HG03175 (cell line): ENCODE measurements at regions not wholly inside any gene's neighbourhood (a gene's known extent, or its start where the extent isn't known, plus 50 kb on each side); places are given as distances from the start of the nearest gene placed in this dataset.
A peak's percentile ranks its signal among the peaks of the same experiment; 100 is the strongest.

Source experiments
- ATAC-seq: cut with Tn5 transposase; IDR thresholded peaks from one replicate; pipeline ENCODE4 v1.9.1; 2021; ENCODE audit warnings: mild to moderate bottlenecking, moderate library complexity; ENCODE audit not compliant: unreplicated experiment

GRCh38 chr1:217009376-217009775, 286.1 kb upstream of the ESRRG start:
- ATAC-seq = no peak

DNA sequence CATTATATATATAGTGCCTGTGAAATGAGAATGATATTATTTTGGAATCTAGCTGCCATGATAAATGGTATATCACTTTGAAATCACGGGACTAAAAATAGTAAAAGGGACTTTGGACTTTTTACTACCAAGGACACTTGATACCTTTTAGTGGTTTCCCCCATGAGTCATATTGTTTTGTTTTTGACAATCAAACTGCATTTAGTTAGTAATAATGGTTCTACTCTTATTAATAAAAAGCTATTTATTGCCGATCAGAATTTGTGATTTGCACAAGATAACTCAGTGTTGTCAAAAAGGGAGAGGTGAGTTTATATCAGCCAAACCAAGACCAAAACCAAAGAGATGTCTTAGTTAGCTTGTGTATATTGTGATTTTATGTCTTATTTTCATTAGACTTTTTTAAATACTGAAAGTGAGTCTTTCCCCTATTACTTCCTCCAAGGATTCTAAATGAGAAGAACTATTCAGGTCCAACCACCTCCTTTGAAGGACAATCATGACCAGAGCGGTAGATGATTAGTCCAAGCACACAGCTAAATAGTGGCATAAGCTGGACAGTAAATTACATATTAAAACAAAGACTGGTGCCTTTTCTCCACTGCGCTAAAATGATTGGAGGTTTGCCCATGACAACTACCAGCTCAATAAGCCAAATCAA, 281.7 kb upstream of the ESRRG start:
- ATAC-seq = peak; percentile 71

- ATAC-seq = no peak
These were observed 280.1 kb upstream of the ESRRG start for GRCh38 chr1:217003355-217003754.

GRCh38 chr1:216997831-216998230, 274.6 kb upstream of the ESRRG start:
- ATAC-seq = no peak

GRCh38 chr1:216997069-216997468, 273.8 kb upstream of the ESRRG start:
- ATAC-seq = no peak

GRCh38 chr1:216984536-216984935, 261.3 kb upstream of the ESRRG start:
- no peak for ATAC-seq

GRCh38 chr1:216983823-216984222, 260.6 kb upstream of the ESRRG start:
- ATAC-seq = no peak

DNA sequence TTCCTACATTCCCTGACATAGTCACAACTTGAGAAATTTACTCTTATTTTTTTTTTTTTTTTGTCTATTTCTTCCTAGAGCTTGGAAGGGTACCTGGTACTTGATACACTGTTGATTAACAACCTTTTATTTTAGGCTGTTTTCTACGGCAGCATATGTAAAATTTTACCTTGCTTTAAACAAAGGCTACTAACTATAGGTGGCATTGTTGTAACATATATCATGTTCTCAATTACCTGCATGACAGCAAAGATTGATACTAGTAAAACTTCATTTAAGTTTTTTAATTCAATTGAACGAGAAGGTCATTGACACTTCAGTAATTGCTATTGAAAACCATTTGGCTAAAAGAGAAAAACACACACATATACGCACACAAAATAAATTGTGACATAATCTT, 238.3 kb upstream of the ESRRG start:
- ATAC-seq = no peak

- ATAC-seq = no peak
These were observed 237.5 kb upstream of the ESRRG start for GRCh38 chr1:216960716-216961115.

DNA sequence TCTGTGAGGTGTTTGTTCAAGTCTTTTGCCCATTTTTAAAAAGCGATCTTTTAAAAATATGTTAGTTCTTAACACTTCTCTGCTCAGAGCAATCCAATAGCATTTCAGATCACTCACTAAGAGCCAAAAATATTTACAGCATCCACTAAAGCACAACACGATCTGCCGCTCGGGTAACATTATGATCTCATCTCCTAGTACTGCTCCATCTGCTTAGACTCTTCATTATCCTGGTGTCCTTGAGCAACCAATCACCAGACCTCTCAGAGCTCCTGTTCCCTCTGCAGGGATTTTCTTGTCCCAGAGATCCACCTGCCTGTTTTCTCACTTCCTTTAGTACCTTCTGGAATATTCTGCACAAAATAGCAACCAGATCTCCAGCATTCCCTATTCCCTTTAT, 235.3 kb upstream of the ESRRG start:
- no peak for ATAC-seq

- no peak for ATAC-seq
These were observed 230.3 kb upstream of the ESRRG start for GRCh38 chr1:216953495-216953894.

- no peak for ATAC-seq
These were observed 229.6 kb upstream of the ESRRG start for GRCh38 chr1:216952864-216953263.

- no peak for ATAC-seq
These were observed 222.4 kb upstream of the ESRRG start for GRCh38 chr1:216945538-216946080.

DNA sequence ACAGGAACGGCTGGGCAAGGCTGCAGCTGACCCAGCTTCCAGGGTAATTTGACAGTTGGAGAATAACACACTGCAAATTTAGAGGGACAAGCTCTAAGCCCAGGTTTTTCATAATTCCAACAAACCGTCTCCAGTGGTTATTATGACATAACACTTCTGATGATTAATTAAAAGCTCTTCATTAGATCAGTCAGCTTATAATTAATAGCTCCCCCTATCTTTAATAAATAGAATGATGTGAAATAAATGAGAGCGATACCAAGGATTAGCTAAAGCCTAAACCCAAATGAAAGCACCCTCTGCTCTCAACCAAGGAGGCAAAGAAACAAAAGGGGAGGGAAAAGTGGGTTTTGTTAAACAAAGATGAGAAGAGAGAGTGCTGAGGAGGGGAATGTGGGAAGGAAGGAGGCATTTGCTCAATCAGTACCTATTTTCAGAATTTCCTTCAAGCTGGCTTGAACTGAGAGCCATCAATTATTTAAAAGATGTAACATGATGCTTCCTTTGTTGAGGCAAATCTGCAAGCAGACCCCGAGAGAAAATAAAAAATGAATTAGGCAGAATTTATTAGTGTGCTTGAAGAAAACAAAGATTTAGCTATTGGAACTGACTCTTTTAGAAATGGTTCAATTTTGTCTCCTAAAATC, 221.8 kb upstream of the ESRRG start:
- ATAC-seq = no peak

DNA sequence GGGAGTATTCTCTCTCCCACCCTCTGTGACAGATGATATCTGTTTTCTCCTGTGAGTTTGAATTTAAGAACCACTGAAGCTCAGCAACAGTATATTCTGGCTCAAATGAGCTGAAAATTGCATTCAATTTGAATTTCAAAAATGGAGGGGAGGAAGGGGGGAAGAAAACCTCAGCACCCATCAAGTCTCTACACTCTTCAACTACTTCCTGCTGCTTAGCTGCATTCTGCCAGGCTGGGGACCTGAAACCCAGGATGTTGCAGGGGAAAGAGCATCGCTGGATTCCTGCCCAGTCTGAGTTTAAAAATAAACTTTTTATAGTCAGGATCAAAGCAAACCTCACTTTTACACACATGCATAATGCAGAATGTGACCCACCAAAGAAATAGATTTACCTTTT, 214.3 kb upstream of the ESRRG start:
- ATAC-seq = no peak

DNA sequence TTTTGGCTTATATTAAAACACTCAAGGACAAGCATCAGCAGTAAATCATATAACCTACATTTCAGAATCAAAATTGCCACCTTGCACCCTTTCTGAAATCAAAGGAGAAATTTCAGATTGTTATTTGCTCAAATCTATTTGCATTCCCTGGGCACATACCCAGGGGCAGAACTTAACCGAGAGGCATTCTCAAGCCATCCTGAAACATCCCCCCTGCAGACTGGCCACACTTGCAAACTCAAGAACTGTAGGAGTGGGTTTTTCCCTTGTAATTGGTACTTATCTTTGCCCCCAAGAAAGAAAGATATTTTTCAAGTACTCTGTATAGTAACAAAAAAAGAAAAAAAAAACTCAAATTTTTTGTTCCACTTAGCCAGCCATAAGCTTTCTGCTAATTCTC, 213.6 kb upstream of the ESRRG start:
- ATAC-seq = no peak

DNA sequence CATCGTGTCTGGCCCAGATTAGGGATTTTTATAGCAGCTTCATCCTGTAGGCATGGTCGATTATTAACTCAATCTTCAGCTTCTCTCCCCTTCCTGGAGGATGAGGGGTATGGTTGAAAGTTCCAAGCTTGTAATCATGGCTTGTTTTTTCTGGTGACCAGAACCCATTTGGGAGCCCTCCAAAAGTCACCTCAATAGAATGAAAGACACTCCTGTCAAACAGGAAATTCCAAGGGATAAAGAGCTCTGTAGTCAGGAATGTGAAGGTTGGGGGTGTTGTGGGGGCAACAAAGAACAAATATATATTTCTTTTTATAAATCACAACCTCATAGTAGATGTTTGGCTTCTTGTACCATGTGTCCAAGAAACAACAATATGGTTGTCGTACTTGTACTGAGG, 212.7 kb upstream of the ESRRG start:
- no peak for ATAC-seq

- no peak for ATAC-seq
These were observed 209.2 kb upstream of the ESRRG start for GRCh38 chr1:216932424-216932823.

DNA sequence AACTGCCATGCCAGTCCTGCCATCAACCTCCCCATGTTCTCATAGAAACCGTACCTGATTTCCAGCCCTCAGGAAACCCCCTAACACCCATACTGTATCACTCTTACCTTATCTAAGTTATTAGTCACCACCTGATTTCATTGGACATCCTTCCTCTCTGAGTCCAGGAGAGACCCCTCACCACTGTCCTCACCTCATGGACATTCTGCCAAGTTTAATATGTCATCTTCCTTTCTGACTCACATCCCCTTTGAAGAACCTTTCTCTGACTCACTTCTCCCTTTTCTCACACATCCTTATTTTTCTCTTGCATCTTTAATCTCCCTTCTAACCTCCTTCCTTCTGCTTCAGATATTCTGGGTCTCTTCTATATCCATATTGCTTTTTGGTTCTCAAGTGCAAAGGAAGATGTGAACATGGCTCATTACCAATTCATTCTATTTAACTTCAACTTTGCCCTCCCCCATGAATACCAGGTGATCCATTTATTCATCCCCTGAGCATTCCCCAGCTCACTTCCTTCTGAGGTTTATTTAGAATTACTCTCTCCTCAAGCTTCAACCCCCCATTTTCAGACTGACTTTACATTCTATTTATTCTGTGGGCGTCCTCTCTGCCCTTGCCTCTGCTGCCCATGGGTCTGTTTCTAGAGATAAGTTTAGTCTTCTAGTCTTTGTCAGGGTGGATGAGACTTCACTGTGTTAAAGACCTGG, 206.8 kb upstream of the ESRRG start:
- ATAC-seq = no peak

- no peak for ATAC-seq
These were observed 204.4 kb upstream of the ESRRG start for GRCh38 chr1:216927633-216928032.

DNA sequence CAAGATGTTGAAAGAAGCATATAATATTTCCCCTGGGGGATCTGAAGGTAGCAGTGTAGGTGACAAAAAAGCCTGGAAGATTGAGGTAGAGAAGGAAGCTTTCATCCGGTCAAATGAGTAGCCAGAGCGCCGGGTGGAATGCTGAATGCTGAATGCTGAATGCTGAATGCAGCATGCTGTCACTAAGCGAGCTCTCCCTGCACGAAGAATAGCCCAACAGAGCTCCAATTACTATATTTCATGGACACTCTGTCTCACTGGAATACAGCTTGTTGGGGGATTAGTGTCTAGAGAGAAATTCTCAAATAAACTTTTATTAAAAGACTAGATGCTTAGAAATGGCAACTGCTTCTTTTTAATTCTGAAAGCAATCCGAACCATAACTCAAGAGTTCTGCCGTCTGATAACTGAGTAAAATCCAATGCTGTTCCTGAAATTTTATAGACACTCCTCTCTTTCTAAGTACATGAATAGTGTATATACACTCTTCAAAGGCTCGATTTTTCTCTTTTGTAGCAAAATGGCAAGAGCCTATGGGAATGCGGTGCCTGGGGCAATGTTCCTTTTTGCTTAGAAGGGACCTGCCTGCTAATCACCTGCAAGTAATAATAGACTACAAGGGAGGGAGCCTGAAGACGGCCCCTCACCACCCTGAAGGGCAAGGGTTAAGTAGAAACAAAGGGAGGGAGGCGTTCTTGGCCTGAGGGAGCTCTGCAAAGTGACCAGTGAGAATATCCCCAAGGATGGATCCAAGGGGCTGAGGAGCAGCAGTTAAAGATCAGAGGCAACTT, 203.7 kb upstream of the ESRRG start:
- no peak for ATAC-seq
